Gastrocnemius medialis (tissue), 4 donors: ENCODE measurements at regions not wholly inside any gene's neighbourhood (a gene's known extent, or its start where the extent isn't known, plus 50 kb on each side); places are given as distances from the start of the nearest gene placed in this dataset.

Experiments used
- ATAC-seq, 2 donors: fragments of 150-250 bp; one replicate each; pipeline ENCODE4 v1.9.1; 2016
- DNase-seq, 2 donors: peaks; one replicate each; pipeline ENCODE4 v3.0.0-alpha.2; 2019
- H3K27ac ChIP-seq, 4 donors: fragments of 200-600 bp; sonication (generic); 1 replicate in 1 of 4; 2 replicates in 3 of 4; pipeline ENCODE4 v1.5.1; 2016 to 2018; ENCODE audit warnings: mild to moderate bottlenecking in 2 of 4, moderate library complexity in 1 of 4
- H3K27me3 ChIP-seq, 3 donors: fragments of 200-600 bp; sonication (generic) in 2 of 3; 1 replicate in 1 of 3; 2 replicates in 2 of 3; pipeline versions ENCODE4 v1.5.1 to v1.6.0; 2016 to 2019; ENCODE audit warnings: mild to moderate bottlenecking in 1 of 3, moderate library complexity in 1 of 3
- H3K36me3 ChIP-seq, 2 donors: fragments of 200-600 bp; sonication (generic) in 1 of 2; one replicate each; pipeline ENCODE4 v1.5.1; 2017 to 2018
- H3K4me1 ChIP-seq, 2 donors: fragments of 200-600 bp; sonication (generic) in 1 of 2; one replicate each; pipeline ENCODE4 v1.5.1; 2016 to 2017; ENCODE audit warnings: mild to moderate bottlenecking in 2 of 2
- H3K4me3 ChIP-seq, 4 donors: fragments of 200-600 bp; sonication (generic) in 3 of 4; 1 replicate in 1 of 4; 2 replicates in 3 of 4; pipeline ENCODE4 v1.5.1; 2016 to 2019; ENCODE audit warnings: mild to moderate bottlenecking in 2 of 4
- H3K9me3 ChIP-seq, 3 donors: fragments of 200-600 bp; sonication (generic) in 2 of 3; 1 replicate in 1 of 3; 2 replicates in 2 of 3; pipeline ENCODE4 v1.5.1; 2016 to 2019
- POLR2A ChIP-seq, 2 donors: fragments of 450-650 bp; IDR thresholded peaks; one replicate each; pipeline ENCODE4 v1.6.1; 2017; ENCODE audit warnings: antibody characterized with exemption in 2 of 2, mild to moderate bottlenecking in 2 of 2, moderate library complexity in 2 of 2
- in situ Hi-C, 4 donors: fragments of 200-750 bp; cut with MboI; loops; one replicate each; pipeline versions ENCODE4 v1.15.0 to v1.8.0; 2017; ENCODE audit warnings: low sequenced_read_pairs in 4 of 4
- intact Hi-C: fragments of 100-400 bp; cut with DNase I; formaldehyde crosslinking; loops from one replicate; pipeline ENCODE4 v1.15.1; 2023; ENCODE audit warnings: low total_unique reads
- TF ChIP-seq, protein P1 (sequence below), 5 experiments: fragments of 450-650 bp in 3 of 5; fragments of 200-600 bp in 2 of 5; sonication (generic) in 2 of 5; IDR thresholded peaks in 4 of 5; conservative IDR thresholded peaks in 1 of 5; 1 replicate in 4 of 5; 2 replicates in 1 of 5; pipeline ENCODE4 v1.5.1; 2016 to 2019; ENCODE audit warnings: antibody characterized with exemption in 5 of 5, mild to moderate bottlenecking in 3 of 5, moderate library complexity in 3 of 5

DNA sequence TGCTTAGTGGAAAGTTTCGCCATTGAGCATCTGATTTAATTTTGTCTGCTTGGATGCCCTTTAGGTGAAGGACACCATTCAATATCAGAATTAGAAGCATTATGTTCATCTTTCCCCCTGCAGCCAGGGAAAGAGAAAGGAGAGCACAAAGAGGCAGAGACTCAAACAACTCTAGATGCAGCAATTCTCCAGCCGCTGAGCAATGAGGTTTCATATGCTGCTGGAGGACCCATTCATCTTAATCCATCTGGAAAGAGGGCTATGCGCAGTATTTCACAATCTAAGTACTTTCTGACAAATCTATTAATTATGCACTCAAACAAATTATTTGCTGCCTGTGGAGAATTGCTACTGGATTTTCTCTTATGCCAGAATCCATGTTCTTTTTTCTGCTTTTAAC, 527.0 kb upstream of the TUSC1 start:
- Histone ChIP-seq H3K4me3 (no peak overlapping the region), H3K36me3 (no peaks in the 10 kb centered on the region), H3K27me3 (no peaks in the 10 kb centered on the region), H3K4me1 (no peaks in the 10 kb centered on the region), H3K9me3 (no peaks in the 10 kb centered on the region), H3K27ac (no peak overlapping the region)
- no peak for DNase-seq
- ATAC-seq = no peak
- in situ Hi-C loops = no loop called here
- intact Hi-C loops = no loop called here
- TF ChIP-seq, protein P1, sequence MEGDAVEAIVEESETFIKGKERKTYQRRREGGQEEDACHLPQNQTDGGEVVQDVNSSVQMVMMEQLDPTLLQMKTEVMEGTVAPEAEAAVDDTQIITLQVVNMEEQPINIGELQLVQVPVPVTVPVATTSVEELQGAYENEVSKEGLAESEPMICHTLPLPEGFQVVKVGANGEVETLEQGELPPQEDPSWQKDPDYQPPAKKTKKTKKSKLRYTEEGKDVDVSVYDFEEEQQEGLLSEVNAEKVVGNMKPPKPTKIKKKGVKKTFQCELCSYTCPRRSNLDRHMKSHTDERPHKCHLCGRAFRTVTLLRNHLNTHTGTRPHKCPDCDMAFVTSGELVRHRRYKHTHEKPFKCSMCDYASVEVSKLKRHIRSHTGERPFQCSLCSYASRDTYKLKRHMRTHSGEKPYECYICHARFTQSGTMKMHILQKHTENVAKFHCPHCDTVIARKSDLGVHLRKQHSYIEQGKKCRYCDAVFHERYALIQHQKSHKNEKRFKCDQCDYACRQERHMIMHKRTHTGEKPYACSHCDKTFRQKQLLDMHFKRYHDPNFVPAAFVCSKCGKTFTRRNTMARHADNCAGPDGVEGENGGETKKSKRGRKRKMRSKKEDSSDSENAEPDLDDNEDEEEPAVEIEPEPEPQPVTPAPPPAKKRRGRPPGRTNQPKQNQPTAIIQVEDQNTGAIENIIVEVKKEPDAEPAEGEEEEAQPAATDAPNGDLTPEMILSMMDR (IDR thresholded peaks at IDR 0.05 in 4 of 5, conservative IDR thresholded peaks at IDR 0.05 in 1 of 5) = no peak
- TF ChIP-seq POLR2A (IDR thresholded peaks at IDR 0.05) = no peak

DNA sequence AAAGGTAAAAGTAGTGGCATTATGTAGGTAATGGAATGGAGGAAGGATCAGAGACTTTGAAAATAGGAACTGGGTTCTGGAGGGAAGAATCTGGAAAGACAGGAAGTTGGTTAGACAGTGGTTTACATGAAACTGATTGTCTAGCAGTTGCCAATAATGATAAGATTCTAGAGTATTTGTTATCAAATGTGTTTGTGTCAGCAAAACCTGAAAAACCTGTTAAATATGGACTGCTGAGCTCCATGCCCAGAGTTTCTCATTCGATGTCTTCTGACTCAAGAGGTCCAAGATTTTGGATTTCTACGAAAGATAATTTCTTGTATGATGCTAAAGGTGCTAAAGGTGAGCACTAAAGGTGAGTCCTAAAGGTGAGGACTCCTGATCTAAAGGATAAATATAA, 515.0 kb upstream of the TUSC1 start:
- in situ Hi-C loops = no loop called here
- Histone ChIP-seq H3K9me3 (no peaks in the 10 kb centered on the region), H3K36me3 (no peaks in the 10 kb centered on the region), H3K27ac (no peak overlapping the region), H3K27me3 (no peaks in the 10 kb centered on the region), H3K4me1 (no peaks in the 10 kb centered on the region), H3K4me3 (no peak overlapping the region)
- intact Hi-C loops = no loop called here
- no peak for ATAC-seq
- no peak for DNase-seq
- TF ChIP-seq POLR2A (IDR thresholded peaks at IDR 0.05) = no peak
- TF ChIP-seq, protein P1 (IDR thresholded peaks at IDR 0.05 in 4 of 5, conservative IDR thresholded peaks at IDR 0.05 in 1 of 5) = no peak

DNA sequence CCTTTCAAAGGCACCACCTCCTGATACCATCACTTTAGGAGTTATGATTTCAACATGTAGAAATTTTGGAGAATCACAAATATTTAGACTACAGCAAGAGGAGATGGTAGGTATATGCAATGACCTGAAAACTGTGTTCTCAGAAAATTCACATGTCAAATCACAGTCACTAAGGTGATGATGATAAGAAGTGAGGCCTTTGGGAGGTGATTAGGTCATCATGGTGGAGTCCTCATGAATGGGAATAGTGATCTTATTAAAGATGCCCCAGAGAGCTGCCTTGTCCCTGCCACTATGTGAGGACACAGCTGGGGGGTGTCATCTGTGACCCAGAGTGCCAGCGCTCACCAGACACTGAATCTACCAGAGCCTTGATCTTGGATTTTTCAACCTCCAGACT, 513.5 kb upstream of the TUSC1 start:
- in situ Hi-C loops = no loop called here
- Histone ChIP-seq H3K4me1 (no peaks in the 10 kb centered on the region), H3K4me3 (no peak overlapping the region), H3K36me3 (no peaks in the 10 kb centered on the region), H3K27me3 (no peaks in the 10 kb centered on the region), H3K27ac (no peak overlapping the region), H3K9me3 (no peaks in the 10 kb centered on the region)
- intact Hi-C loops = no loop called here
- ATAC-seq = no peak
- TF ChIP-seq, protein P1 (IDR thresholded peaks at IDR 0.05 in 4 of 5, conservative IDR thresholded peaks at IDR 0.05 in 1 of 5) = no peak
- no peak for TF ChIP-seq POLR2A (IDR thresholded peaks at IDR 0.05)
- no peak for DNase-seq

DNA sequence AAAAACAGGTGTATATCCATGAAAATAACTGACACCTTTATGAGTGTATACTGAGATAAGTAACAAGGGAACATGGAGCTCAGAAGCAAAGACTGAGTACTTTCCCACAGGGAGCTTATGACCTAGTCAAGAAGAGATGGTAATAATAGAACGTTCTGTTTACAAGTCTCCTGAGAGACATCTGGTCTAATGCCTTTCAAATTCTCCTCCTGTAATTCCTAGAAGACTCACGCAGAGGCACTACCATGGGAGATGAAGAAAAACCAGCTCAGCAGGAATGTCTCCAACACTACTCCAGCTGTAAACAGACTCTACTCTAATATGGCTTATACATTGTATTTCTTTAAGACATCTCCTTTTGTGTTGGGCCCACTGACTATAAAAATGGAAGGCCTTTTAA, 503.6 kb upstream of the TUSC1 start:
- TF ChIP-seq POLR2A (IDR thresholded peaks at IDR 0.05) = no peak
- TF ChIP-seq, protein P1 (IDR thresholded peaks at IDR 0.05 in 4 of 5, conservative IDR thresholded peaks at IDR 0.05 in 1 of 5) = no peak
- Histone ChIP-seq H3K4me1 (no peaks in the 10 kb centered on the region), H3K9me3 (no peaks in the 10 kb centered on the region), H3K4me3 (no peak overlapping the region), H3K27ac (no peak overlapping the region), H3K36me3 (no peaks in the 10 kb centered on the region), H3K27me3 (no peaks in the 10 kb centered on the region)
- DNase-seq = no peak
- in situ Hi-C loops = no loop called here
- intact Hi-C loops = no loop called here
- no peak for ATAC-seq

DNA sequence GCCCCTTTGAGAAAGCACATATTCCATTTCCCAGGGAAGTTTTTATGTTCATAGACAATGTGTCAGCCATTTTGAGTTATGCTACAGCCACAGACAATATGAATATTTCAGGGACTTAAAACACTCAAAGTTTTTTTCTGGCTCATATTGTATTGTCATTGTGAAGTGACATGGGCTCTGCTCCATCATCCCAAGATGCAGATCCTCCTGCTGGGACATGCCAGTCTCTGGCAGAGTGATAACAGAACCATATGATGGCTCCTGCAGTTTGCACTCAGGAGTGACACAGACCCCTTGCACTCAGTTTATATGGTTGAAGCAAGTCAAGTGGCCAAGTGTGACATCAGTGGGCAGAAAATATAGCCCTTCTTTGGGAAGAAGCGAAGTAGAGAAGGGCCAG, 498.4 kb upstream of the TUSC1 start:
- H3K36me3 ChIP-seq = no peaks in the 10 kb centered on the region
- H3K4me3 ChIP-seq = no peak overlapping the region
- in situ Hi-C loops (no loop called here), intact Hi-C loops (no loop called here)
- TF ChIP-seq, protein P1 (IDR thresholded peaks at IDR 0.05 in 4 of 5, conservative IDR thresholded peaks at IDR 0.05 in 1 of 5) = no peak
- no peak for TF ChIP-seq POLR2A (IDR thresholded peaks at IDR 0.05)
- no peaks in the 10 kb centered on the region for H3K4me1 ChIP-seq
- no peak for ATAC-seq
- H3K27ac ChIP-seq = no peak overlapping the region
- no peaks in the 10 kb centered on the region for H3K27me3 ChIP-seq
- no peak for DNase-seq
- H3K9me3 ChIP-seq = no peaks in the 10 kb centered on the region
